Activated naive CD4-positive, alpha-beta T cell treated with Interleukin-2 at 50 U/mL for 16 hours (primary cell): ENCODE measurements at regions not wholly inside any gene's neighbourhood (a gene's known extent, or its start where the extent isn't known, plus 50 kb on each side); places are given as distances from the start of the nearest gene placed in this dataset.
A peak's percentile ranks its signal among the peaks of the same experiment; 100 is the strongest.

Experiments used
- DNase-seq: peaks from one replicate; pipeline ENCODE4 v3.0.0-alpha.2; 2020

- no peak for DNase-seq
These were observed 111.6 kb downstream of the SNX5 start for GRCh38 chr20:17856837-17857605.

- no peak for DNase-seq
These were observed 112.5 kb downstream of the SNX5 start for GRCh38 chr20:17856024-17856564.

- DNase-seq = no peak
These were observed 114.2 kb downstream of the SNX5 start for GRCh38 chr20:17854307-17854903.

GRCh38 chr20:17852323-17852722 is 116.3 kb downstream of the SNX5 start:
- no peak for DNase-seq

GRCh38 chr20:17850684-17851026 is 117.9 kb downstream of the SNX5 start:
- DNase-seq = no peak

- no peak for DNase-seq
These were observed 118.5 kb downstream of the SNX5 start for GRCh38 chr20:17849901-17850683.

- DNase-seq = no peak
These were observed 119.3 kb downstream of the SNX5 start for GRCh38 chr20:17849138-17849900.

GRCh38 chr20:17848249-17849048 is 120.1 kb downstream of the SNX5 start:
- no peak for DNase-seq

GRCh38 chr20:17845701-17846475 is 122.7 kb downstream of the SNX5 start:
- no peak for DNase-seq

GRCh38 chr20:17844549-17845298 is 123.9 kb downstream of the SNX5 start:
- DNase-seq = no peak

- DNase-seq = no peak
These were observed 124.5 kb downstream of the SNX5 start for GRCh38 chr20:17844133-17844429.

- DNase-seq = peak; percentile 17
These were observed 125.1 kb downstream of the SNX5 start for GRCh38 chr20:17843246-17844132.

GRCh38 chr20:17841751-17842215 is 126.8 kb downstream of the SNX5 start:
- no peak for DNase-seq

- no peak for DNase-seq
These were observed 128.2 kb downstream of the SNX5 start for GRCh38 chr20:17840423-17840822.

- no peak for DNase-seq
These were observed 129.7 kb downstream of the SNX5 start for GRCh38 chr20:17838921-17839320.

- DNase-seq = no peak
These were observed 131.4 kb downstream of the SNX5 start for GRCh38 chr20:17837179-17837578.

GRCh38 chr20:17836303-17836861 is 132.2 kb downstream of the SNX5 start:
- no peak for DNase-seq

GRCh38 chr20:17835934-17836300 is 132.7 kb downstream of the SNX5 start:
- no peak for DNase-seq

GRCh38 chr20:17835240-17835933 is 133.2 kb downstream of the SNX5 start:
- DNase-seq = no peak
